ENCODE measurements at regions not wholly inside any gene's neighbourhood (a gene's known extent, or its start where the extent isn't known, plus 50 kb on each side); places are given as distances from the start of the nearest gene placed in this dataset.

- TF ChIP-seq EZH2 (IDR thresholded peaks at IDR 0.05; ENCODE audit: borderline replicate concordance) (no peak), EZH2phosphoT487 (IDR thresholded peaks at IDR 0.05; ENCODE audit: low read depth, severe bottlenecking, unreplicated experiment) (no peak)
- TF ChIP-seq, protein P1, sequence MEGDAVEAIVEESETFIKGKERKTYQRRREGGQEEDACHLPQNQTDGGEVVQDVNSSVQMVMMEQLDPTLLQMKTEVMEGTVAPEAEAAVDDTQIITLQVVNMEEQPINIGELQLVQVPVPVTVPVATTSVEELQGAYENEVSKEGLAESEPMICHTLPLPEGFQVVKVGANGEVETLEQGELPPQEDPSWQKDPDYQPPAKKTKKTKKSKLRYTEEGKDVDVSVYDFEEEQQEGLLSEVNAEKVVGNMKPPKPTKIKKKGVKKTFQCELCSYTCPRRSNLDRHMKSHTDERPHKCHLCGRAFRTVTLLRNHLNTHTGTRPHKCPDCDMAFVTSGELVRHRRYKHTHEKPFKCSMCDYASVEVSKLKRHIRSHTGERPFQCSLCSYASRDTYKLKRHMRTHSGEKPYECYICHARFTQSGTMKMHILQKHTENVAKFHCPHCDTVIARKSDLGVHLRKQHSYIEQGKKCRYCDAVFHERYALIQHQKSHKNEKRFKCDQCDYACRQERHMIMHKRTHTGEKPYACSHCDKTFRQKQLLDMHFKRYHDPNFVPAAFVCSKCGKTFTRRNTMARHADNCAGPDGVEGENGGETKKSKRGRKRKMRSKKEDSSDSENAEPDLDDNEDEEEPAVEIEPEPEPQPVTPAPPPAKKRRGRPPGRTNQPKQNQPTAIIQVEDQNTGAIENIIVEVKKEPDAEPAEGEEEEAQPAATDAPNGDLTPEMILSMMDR (IDR thresholded peaks at IDR 0.05; ENCODE audit: poor library complexity): no peak
These were observed 675.0 kb upstream of the NUDT12 start for GRCh38 chr5:104237586-104237985.
